ENCODE measurements at regions not wholly inside any gene's neighbourhood (a gene's known extent, or its start where the extent isn't known, plus 50 kb on each side); places are given as distances from the start of the nearest gene placed in this dataset.
"Not testable (repeated sequence)": the region's sequence is repeated elsewhere in the genome, so short reads cannot be mapped to it uniquely, and the experiment has no call there.

DNA sequence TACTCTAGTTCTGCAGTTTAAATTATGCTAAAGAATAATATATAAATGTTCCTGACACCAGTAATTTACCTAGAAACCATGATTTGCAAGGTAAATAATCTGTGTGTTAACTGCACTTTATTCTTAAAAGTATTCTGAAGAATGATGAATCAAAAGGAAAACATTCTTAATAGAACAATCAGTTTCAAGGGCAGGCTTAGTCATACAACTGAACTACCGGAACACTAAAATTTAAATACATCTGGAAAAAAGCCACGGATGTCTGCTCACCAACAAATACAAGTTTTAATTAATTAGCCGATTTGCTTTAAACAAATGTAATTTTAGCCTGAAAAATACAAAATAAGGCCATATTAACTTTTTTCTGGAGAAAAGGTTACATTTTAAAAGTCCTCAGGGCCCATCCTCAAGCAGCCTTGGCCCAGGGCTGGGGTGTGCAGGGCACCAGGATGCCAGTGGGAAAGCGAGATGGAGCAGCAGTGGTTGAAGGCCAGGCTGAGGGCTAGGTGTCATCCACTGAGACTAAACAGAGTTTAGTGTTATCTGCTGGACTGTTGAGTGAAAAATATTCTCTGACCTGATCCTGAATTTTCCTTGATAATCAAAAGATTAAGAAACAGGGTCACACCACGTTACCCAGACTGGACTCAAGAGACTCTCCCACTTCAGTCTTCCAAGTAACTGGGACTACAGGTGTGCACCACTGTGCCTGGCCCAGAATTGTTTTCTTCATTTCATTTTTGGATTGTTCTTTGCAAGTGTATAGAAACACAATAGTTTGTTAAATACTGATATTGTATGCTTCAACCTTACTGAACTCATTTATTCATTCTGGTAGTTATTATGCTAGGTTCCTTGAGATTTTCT lies 88.2 kb upstream of the DST start:
- Histone ChIP-seq H3K27me3 (ENCODE audit: control insufficient read depth, insufficient read depth, low read length) (no peaks in the 10 kb centered on the region), H3K9ac (ENCODE audit: low read length) (no peak overlapping the region), H3K36me3 (ENCODE audit: control insufficient read depth, insufficient read depth, low read length) (no peaks in the 10 kb centered on the region), H3K4me1 (ENCODE audit: control insufficient read depth, insufficient read depth, low read length) (peaks cover 51% of the 10 kb centered on the region), H3K4me3 (ENCODE audit: low read length) (no peak overlapping the region), H3K9me3 (ENCODE audit: control insufficient read depth, low read length) (no peaks in the 10 kb centered on the region)

DNA sequence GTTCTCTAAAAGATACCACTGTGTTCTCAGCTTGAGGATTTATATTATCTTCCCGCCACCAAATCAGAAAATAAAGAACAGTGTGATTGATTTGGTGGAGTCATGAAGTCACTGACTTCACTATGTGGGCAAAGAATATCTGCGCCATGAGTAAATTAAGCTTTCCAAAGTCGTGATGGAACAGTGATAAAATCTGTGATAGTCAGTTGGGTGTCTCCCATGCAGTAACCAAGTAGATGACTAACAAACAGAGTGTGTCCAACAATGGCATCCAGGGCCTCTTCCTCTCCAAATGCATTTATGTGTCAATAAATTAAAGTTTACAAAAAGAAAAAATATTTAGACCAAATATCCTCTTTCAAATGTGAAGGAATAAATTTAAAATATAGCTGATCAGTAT lies 87.0 kb upstream of the DST start:
- Histone ChIP-seq H3K9me3 (ENCODE audit: control insufficient read depth, low read length) (no peaks in the 10 kb centered on the region), H3K4me3 (ENCODE audit: low read length) (no peak overlapping the region), H3K4me1 (ENCODE audit: control insufficient read depth, insufficient read depth, low read length) (peaks cover 63% of the 10 kb centered on the region), H3K9ac (ENCODE audit: low read length) (no peak overlapping the region), H3K36me3 (ENCODE audit: control insufficient read depth, insufficient read depth, low read length) (no peaks in the 10 kb centered on the region), H3K27me3 (ENCODE audit: control insufficient read depth, insufficient read depth, low read length) (no peaks in the 10 kb centered on the region)

GRCh38 chr6:56729166-56729565 lies 86.5 kb upstream of the DST start:
- not testable (repeated sequence) for H3K27me3 ChIP-seq (ENCODE audit: control insufficient read depth, insufficient read depth, low read length); H3K9me3 ChIP-seq (ENCODE audit: control insufficient read depth, low read length); H3K9ac ChIP-seq (ENCODE audit: low read length); H3K36me3 ChIP-seq (ENCODE audit: control insufficient read depth, insufficient read depth, low read length); H3K4me3 ChIP-seq (ENCODE audit: low read length)
- H3K4me1 ChIP-seq (ENCODE audit: control insufficient read depth, insufficient read depth, low read length), result peaks cover 65% of the 10 kb centered on the region

DNA sequence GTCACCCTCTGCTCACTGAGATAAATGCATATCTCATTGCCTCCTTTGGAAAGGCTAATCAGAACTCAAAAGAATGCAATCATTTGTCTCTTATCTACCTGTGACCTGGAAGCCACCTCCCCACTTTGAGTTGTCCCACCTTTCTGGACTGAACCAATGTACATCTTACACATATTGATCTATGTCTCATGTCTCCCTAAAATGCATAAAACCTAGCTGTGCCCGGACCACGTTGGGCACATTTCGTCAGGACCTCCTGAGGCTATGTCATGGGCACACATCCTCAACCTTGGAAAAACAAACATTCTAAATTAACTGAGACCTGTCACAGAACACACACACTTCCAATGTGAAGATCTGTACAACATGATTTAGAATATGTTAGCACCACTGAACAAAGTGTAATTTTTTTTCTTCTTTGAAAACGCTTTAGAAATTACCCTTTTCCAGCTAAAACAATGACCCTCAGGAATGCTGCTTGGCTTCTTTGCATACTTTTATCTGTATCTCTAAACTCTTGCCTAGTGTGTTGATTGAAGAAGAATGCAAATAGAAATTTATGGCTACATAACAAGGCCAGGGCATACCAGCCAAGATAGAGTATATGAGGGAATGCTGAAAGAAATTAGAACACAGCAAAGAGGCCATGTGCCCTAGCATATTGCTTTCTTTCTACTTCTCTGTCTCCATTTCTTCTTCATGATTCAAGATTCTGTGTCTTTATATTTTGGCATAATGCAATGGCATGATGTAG lies 84.6 kb upstream of the DST start:
- Histone ChIP-seq H3K36me3 (ENCODE audit: control insufficient read depth, insufficient read depth, low read length) (no peaks in the 10 kb centered on the region), H3K27me3 (ENCODE audit: control insufficient read depth, insufficient read depth, low read length) (no peaks in the 10 kb centered on the region), H3K9ac (ENCODE audit: low read length) (no peak overlapping the region), H3K4me1 (ENCODE audit: control insufficient read depth, insufficient read depth, low read length) (peaks cover 56% of the 10 kb centered on the region), H3K4me3 (ENCODE audit: low read length) (no peak overlapping the region), H3K9me3 (ENCODE audit: control insufficient read depth, low read length) (no peaks in the 10 kb centered on the region)

- Histone ChIP-seq H3K27me3 (ENCODE audit: control insufficient read depth, insufficient read depth, low read length) (no peaks in the 10 kb centered on the region), H3K9ac (ENCODE audit: low read length) (no peak overlapping the region), H3K36me3 (ENCODE audit: control insufficient read depth, insufficient read depth, low read length) (no peaks in the 10 kb centered on the region), H3K4me1 (ENCODE audit: control insufficient read depth, insufficient read depth, low read length) (peaks cover 46% of the 10 kb centered on the region), H3K9me3 (ENCODE audit: control insufficient read depth, low read length) (no peaks in the 10 kb centered on the region), H3K4me3 (ENCODE audit: low read length) (no peak overlapping the region)
These were observed 82.6 kb upstream of the DST start for GRCh38 chr6:56725254-56725653.

- Histone ChIP-seq H3K4me3 (ENCODE audit: low read length) (no peak overlapping the region), H3K9ac (ENCODE audit: low read length) (no peak overlapping the region), H3K36me3 (ENCODE audit: control insufficient read depth, insufficient read depth, low read length) (no peaks in the 10 kb centered on the region), H3K9me3 (ENCODE audit: control insufficient read depth, low read length) (no peaks in the 10 kb centered on the region), H3K4me1 (ENCODE audit: control insufficient read depth, insufficient read depth, low read length) (peaks cover 39% of the 10 kb centered on the region), H3K27me3 (ENCODE audit: control insufficient read depth, insufficient read depth, low read length) (no peaks in the 10 kb centered on the region)
These were observed 81.8 kb upstream of the DST start for GRCh38 chr6:56724455-56724854.

DNA sequence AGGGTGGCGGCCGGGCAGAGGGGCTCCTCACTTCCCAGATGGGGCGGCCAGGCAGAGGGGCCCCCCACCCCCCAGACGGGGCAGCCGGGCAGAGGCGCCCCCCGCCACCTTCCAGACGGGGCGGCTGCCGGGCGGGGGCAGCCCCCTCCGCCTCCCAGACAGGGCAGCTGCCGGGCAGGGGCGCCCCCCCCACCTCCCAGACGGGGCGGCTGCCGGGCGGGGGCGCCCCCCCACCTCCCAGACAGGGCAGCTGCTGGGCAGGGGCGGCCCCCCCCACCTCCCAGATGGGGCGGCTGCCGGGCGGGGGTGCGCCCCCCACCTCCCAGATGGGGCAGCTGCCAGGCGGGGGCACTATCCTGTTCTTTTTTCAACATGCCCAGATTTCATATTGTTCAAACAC lies 78.2 kb upstream of the DST start:
- Histone ChIP-seq H3K9ac (ENCODE audit: low read length) (no peak overlapping the region), H3K4me1 (ENCODE audit: control insufficient read depth, insufficient read depth, low read length) (peaks cover 13% of the 10 kb centered on the region), H3K36me3 (ENCODE audit: control insufficient read depth, insufficient read depth, low read length) (no peaks in the 10 kb centered on the region), H3K27me3 (ENCODE audit: control insufficient read depth, insufficient read depth, low read length) (no peaks in the 10 kb centered on the region), H3K4me3 (ENCODE audit: low read length) (no peak overlapping the region), H3K9me3 (ENCODE audit: control insufficient read depth, low read length) (no peaks in the 10 kb centered on the region)

DNA sequence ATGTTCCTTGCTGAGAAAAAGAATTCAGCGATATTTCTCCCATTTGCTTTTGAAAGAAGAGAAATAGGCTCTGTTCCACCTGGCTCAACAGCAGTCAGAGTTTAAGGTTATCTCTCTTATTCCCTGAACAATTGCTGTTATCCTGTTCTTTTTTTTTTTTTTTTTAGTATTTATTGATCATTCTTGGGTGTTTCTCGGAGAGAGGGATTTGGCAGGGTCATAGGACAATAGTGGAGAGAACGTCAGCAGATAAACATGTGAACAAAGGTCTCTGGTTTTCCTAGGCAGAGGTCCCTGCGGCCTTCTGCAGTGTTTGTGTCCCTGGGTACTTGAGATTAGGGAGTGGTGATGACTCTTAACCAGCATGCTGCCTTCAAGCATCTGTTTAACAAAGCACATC lies 77.5 kb upstream of the DST start:
- H3K9me3 ChIP-seq (ENCODE audit: control insufficient read depth, low read length); H3K36me3 ChIP-seq (ENCODE audit: control insufficient read depth, insufficient read depth, low read length); H3K4me3 ChIP-seq (ENCODE audit: low read length); H3K27me3 ChIP-seq (ENCODE audit: control insufficient read depth, insufficient read depth, low read length); H3K9ac ChIP-seq (ENCODE audit: low read length): not testable (repeated sequence)
- H3K4me1 ChIP-seq (ENCODE audit: control insufficient read depth, insufficient read depth, low read length), result peaks cover 13% of the 10 kb centered on the region

DNA sequence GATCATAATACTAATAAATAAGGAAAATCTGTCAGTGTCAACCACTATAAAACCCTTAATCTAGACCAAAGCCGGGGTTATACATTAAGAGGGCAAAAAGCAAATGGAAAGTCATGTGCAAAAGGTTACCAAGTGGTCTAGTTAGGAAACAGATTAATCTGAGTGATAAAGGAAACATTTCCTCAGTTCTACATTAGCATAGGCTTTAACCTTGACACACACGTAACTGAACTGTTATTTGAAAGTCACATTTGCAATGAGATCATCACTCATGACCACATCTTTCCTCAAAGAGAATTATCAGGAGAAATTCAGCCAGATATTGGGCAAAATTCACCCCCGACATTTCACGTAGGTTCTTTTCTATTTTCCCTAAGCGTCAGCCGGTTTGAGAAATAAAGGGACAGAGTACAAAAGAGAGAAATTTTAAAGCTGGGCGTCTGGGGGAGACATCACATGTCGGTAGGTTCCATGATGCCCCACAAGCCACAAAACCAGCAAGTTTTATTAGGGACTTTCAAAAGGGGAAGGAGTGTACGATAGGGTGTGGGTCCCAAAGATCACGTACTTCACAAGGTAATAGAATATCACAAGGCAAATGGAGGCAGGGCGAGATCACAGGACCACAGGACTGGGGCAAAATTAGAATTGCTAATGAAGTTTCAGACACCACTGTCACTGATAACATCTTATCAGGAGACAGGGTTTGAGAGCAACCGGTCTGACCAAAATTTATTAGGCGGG lies 76.8 kb upstream of the DST start:
- H3K4me1 ChIP-seq (ENCODE audit: control insufficient read depth, insufficient read depth, low read length), result peaks cover 13% of the 10 kb centered on the region
- not testable (repeated sequence) for H3K36me3 ChIP-seq (ENCODE audit: control insufficient read depth, insufficient read depth, low read length); H3K9me3 ChIP-seq (ENCODE audit: control insufficient read depth, low read length); H3K9ac ChIP-seq (ENCODE audit: low read length); H3K27me3 ChIP-seq (ENCODE audit: control insufficient read depth, insufficient read depth, low read length); H3K4me3 ChIP-seq (ENCODE audit: low read length)

DNA sequence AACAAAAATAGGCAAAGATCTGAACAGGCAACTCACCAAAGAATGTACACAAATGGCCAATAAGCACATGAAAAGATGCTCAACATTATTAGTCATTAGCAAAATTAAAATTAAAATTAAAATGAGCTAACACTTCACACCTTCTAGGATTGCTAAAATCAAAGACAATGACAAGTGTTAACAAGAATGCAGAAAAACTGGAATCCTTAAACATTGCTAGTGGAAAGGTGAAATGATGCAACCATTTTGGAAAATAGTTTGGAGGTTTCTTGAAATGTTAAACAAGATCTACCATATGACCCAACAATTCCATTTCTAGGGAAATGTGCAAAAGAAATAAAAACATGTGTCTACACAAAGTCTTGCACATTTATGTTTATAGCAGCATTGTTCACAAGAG lies 75.5 kb upstream of the DST start:
- Histone ChIP-seq H3K9me3 (ENCODE audit: control insufficient read depth, low read length) (no peaks in the 10 kb centered on the region), H3K27me3 (ENCODE audit: control insufficient read depth, insufficient read depth, low read length) (no peaks in the 10 kb centered on the region), H3K4me1 (ENCODE audit: control insufficient read depth, insufficient read depth, low read length) (peaks cover 25% of the 10 kb centered on the region), H3K36me3 (ENCODE audit: control insufficient read depth, insufficient read depth, low read length) (no peaks in the 10 kb centered on the region), H3K4me3 (ENCODE audit: low read length) (no peak overlapping the region), H3K9ac (ENCODE audit: low read length) (no peak overlapping the region)

DNA sequence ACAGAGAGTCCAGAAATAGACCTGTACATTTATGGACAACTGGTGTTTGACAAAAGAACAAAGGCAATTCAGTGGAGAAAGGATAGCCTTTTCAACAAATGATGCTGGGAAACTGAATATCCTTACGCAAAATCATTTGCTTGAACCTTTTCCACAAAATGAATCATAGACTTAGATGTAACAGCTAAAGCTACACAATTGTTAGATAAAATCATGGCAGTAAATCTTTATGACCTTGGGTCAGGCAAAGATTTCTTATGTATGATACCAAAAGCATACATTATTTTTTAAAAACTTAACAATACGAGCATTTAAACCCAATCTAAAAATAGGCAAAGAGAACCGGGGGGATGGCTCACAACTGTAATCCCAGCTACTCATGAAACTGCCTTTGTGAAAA lies 73.5 kb upstream of the DST start:
- H3K27me3 ChIP-seq (ENCODE audit: control insufficient read depth, insufficient read depth, low read length), result no peaks in the 10 kb centered on the region
- H3K4me3 ChIP-seq (ENCODE audit: low read length), result no peak overlapping the region
- no peaks in the 10 kb centered on the region for H3K36me3 ChIP-seq (ENCODE audit: control insufficient read depth, insufficient read depth, low read length)
- peaks cover 30% of the 10 kb centered on the region for H3K4me1 ChIP-seq (ENCODE audit: control insufficient read depth, insufficient read depth, low read length)
- H3K9me3 ChIP-seq (ENCODE audit: control insufficient read depth, low read length), result no peaks in the 10 kb centered on the region
- no peak overlapping the region for H3K9ac ChIP-seq (ENCODE audit: low read length)

DNA sequence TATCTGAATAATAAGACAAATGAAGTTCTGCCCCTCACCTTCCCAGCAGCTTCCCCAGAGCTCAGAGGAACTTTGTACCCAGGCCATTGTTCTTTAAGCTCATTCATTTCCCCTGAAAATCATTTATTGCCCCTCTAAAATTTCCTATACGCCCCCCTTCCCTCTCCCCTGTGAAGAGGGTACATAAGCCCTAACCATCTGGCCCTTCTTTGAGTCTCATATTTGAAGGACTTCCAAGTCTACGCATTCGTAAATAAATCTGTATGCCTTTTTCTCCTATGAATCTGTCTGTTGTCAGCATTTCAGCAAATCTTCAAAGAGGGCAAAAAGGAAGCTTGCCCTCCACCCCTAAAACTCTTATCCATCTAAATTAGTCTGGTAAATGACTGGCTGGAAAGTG lies 73.1 kb upstream of the DST start:
- Histone ChIP-seq H3K4me1 (ENCODE audit: control insufficient read depth, insufficient read depth, low read length) (peaks cover 30% of the 10 kb centered on the region), H3K27me3 (ENCODE audit: control insufficient read depth, insufficient read depth, low read length) (no peaks in the 10 kb centered on the region), H3K36me3 (ENCODE audit: control insufficient read depth, insufficient read depth, low read length) (no peaks in the 10 kb centered on the region), H3K4me3 (ENCODE audit: low read length) (no peak overlapping the region), H3K9ac (ENCODE audit: low read length) (no peak overlapping the region), H3K9me3 (ENCODE audit: control insufficient read depth, low read length) (no peaks in the 10 kb centered on the region)

All from mucosa of stomach (tissue), 1 donor.